A673 (cell line): ENCODE measurements at regions not wholly inside any gene's neighbourhood (a gene's known extent, or its start where the extent isn't known, plus 50 kb on each side); places are given as distances from the start of the nearest gene placed in this dataset.

ENCODE experiments used
- BruUV-seq: library from RNA; stranded (reverse); fragments of 400-500 nt; replicated peaks from 2 replicates; lab custom pipeline; 2021; lab: Mats Ljungman, UMichigan
- CTCF ChIA-PET: fragments of 300-600 bp; sonication (Branson Sonifier 250); formaldehyde crosslinking; loops from one replicate; lab custom pipeline; 2022; ENCODE audit warnings: antibody characterized with exemption; lab: Charles Lee
- POLR2A ChIA-PET: fragments of 300-600 bp; sonication (Branson Sonifier 250); formaldehyde crosslinking; loops from one replicate; lab custom pipeline; 2022; ENCODE audit warnings: antibody characterized with exemption; ENCODE audit not compliant: low non-redundant PET; lab: Charles Lee
- DNase-seq: peaks from one replicate; pipeline ENCODE4 v3.0.0-alpha.2; 2015; ENCODE audit warnings: low spot score
- H3K27ac ChIP-seq: fragments of 200-600 bp; sonication (generic); 2 replicates; pipeline ENCODE4 v1.5.1; 2016; ENCODE audit warnings: mixed run types, low read depth, mild to moderate bottlenecking, mixed read lengths, antibody characterized with exemption, low read length; ENCODE audit not compliant: poor library complexity, severe bottlenecking
- H3K27me3 ChIP-seq: fragments of 200-600 bp; sonication (generic); replicated peaks from 2 replicates; pipeline ENCODE4 v1.6.1; 2017; ENCODE audit warnings: mixed run types, low read depth, mild to moderate bottlenecking, mixed read lengths, antibody characterized with exemption, low read length; ENCODE audit not compliant: insufficient read depth, poor library complexity
- H3K36me3 ChIP-seq: fragments of 200-600 bp; sonication (generic); 2 replicates; pipeline ENCODE4 v1.6.1; 2016; ENCODE audit warnings: mixed run types, mild to moderate bottlenecking, mixed read lengths, antibody characterized with exemption, low read length; ENCODE audit not compliant: insufficient read depth, poor library complexity, severe bottlenecking
- H3K4me1 ChIP-seq: fragments of 200-600 bp; sonication (generic); 2 replicates; pipeline ENCODE4 v1.6.1; 2017; ENCODE audit warnings: mixed run types, mild to moderate bottlenecking, mixed read lengths, antibody characterized with exemption, low read length; ENCODE audit not compliant: insufficient read depth, poor library complexity, severe bottlenecking
- H3K4me3 ChIP-seq: fragments of 200-600 bp; sonication (generic); 2 replicates; pipeline ENCODE4 v1.5.1; 2016; ENCODE audit warnings: low read depth, mixed run types, mild to moderate bottlenecking, mixed read lengths, low read length; ENCODE audit not compliant: poor library complexity, severe bottlenecking
- H3K9me3 ChIP-seq: fragments of 200-600 bp; sonication (generic); 2 replicates; pipeline ENCODE4 v1.6.1; 2016; ENCODE audit warnings: mixed run types, low read depth, mild to moderate bottlenecking, mixed read lengths, antibody characterized with exemption, low read length; ENCODE audit not compliant: poor library complexity, severe bottlenecking
- EZH2 ChIP-seq: fragments of 200-600 bp; sonication (generic); IDR thresholded peaks from 2 replicates; pipeline ENCODE4 v1.6.1; 2017; ENCODE audit warnings: borderline replicate concordance, low read depth, mild to moderate bottlenecking, mixed read lengths, antibody characterized with exemption, low read length; ENCODE audit not compliant: poor library complexity, severe bottlenecking
- intact Hi-C: fragments of 100-400 bp; cut with micrococcal nuclease; formaldehyde crosslinking; loops from one replicate; pipeline ENCODE4 v1.10.0; 2022; ENCODE audit not compliant: unreplicated experiment
- TF ChIP-seq, protein P1 (sequence below): fragments of 300-800, 200-600 bp; sonication (generic); conservative IDR thresholded peaks from 2 replicates; pipeline ENCODE4 v1.5.1; 2017; ENCODE audit warnings: low read depth, mild to moderate bottlenecking, antibody characterized with exemption, low read length, moderate library complexity, mixed read lengths

DNA sequence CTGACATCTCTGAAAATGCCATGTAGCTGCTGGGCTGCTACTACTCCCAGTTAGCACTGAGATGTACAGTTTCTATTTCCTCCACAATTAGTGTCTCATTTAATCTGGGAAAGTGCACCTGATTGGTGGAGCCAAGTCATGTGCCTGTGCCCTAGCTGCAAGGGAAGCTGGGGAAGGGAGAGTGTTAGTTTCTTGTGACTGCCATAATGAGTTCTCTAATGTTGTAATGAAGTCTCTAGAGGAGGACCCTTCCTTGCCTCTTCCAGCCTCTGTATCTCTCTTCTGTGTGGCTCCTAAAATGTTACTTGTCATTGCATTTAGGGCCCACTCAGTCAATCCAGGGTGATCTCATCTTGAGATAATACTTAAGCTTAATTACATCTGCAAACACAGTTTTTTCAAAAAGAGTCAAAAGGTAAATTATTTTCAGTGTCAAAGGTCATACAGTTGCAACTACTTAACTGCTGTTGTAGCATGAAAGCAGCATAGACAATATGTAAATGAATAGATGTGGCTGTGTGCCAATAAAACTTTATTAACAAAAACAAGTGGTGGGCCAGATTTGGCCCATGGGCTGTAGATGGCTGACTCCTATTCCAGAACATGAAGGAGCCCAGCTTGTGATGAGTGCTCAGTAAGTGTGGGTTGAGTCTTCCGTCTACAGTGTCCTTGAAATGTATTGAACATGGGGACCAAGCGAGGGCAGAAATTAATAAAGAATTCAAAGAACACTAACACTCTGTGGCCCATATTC lies 137.2 kb upstream of the MAP1LC3B2 start:
- POLR2A ChIA-PET, result interaction anchor here (0.6 kb wide), 1 partner anchor 117 kb away, joined by 25 read pairs; no protein-coding TSS in a partner anchor
- H3K9me3 ChIP-seq, result no peaks in the 10 kb centered on the region
- TF ChIP-seq, protein P1, sequence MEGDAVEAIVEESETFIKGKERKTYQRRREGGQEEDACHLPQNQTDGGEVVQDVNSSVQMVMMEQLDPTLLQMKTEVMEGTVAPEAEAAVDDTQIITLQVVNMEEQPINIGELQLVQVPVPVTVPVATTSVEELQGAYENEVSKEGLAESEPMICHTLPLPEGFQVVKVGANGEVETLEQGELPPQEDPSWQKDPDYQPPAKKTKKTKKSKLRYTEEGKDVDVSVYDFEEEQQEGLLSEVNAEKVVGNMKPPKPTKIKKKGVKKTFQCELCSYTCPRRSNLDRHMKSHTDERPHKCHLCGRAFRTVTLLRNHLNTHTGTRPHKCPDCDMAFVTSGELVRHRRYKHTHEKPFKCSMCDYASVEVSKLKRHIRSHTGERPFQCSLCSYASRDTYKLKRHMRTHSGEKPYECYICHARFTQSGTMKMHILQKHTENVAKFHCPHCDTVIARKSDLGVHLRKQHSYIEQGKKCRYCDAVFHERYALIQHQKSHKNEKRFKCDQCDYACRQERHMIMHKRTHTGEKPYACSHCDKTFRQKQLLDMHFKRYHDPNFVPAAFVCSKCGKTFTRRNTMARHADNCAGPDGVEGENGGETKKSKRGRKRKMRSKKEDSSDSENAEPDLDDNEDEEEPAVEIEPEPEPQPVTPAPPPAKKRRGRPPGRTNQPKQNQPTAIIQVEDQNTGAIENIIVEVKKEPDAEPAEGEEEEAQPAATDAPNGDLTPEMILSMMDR, result no peak
- TF ChIP-seq EZH2, result no peak
- BruUV-seq, result no TSS peak
- no peaks in the 10 kb centered on the region for H3K27me3 ChIP-seq
- intact Hi-C loops, result no loop called here
- H3K36me3 ChIP-seq, result no peaks in the 10 kb centered on the region
- H3K27ac ChIP-seq, result no peak overlapping the region
- no peak for DNase-seq
- CTCF ChIA-PET, result no interaction called here
- H3K4me3 ChIP-seq, result no peak overlapping the region
- no peaks in the 10 kb centered on the region for H3K4me1 ChIP-seq

DNA sequence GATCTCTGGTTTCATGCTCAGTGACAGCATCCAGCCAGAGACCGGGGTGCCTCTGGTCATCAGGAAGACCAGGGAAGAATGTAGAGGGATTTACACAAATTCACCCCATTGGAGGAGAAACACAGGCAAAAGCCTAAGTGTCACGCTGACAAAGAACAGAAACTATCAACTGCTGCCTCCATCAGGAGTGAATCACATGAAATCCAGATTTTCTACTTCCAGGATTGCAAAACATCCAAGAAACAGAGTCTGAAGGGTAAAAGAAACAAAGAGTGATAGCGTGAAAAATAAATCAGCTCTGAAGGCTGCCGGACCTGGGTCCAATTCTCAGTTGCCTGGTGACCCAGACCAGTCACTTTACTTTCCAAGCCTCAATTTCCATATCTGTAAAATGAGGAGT lies 136.1 kb upstream of the MAP1LC3B2 start:
- no peaks in the 10 kb centered on the region for H3K36me3 ChIP-seq
- BruUV-seq, result no TSS peak
- no peaks in the 10 kb centered on the region for H3K4me1 ChIP-seq
- no peak overlapping the region for H3K27ac ChIP-seq
- ChIA-PET CTCF (no interaction called here), POLR2A (no interaction called here)
- H3K9me3 ChIP-seq, result no peaks in the 10 kb centered on the region
- TF ChIP-seq, protein P1, result no peak
- no peak for TF ChIP-seq EZH2
- DNase-seq, result no peak
- H3K27me3 ChIP-seq, result no peaks in the 10 kb centered on the region
- H3K4me3 ChIP-seq, result no peak overlapping the region
- intact Hi-C loops, result no loop called here

DNA sequence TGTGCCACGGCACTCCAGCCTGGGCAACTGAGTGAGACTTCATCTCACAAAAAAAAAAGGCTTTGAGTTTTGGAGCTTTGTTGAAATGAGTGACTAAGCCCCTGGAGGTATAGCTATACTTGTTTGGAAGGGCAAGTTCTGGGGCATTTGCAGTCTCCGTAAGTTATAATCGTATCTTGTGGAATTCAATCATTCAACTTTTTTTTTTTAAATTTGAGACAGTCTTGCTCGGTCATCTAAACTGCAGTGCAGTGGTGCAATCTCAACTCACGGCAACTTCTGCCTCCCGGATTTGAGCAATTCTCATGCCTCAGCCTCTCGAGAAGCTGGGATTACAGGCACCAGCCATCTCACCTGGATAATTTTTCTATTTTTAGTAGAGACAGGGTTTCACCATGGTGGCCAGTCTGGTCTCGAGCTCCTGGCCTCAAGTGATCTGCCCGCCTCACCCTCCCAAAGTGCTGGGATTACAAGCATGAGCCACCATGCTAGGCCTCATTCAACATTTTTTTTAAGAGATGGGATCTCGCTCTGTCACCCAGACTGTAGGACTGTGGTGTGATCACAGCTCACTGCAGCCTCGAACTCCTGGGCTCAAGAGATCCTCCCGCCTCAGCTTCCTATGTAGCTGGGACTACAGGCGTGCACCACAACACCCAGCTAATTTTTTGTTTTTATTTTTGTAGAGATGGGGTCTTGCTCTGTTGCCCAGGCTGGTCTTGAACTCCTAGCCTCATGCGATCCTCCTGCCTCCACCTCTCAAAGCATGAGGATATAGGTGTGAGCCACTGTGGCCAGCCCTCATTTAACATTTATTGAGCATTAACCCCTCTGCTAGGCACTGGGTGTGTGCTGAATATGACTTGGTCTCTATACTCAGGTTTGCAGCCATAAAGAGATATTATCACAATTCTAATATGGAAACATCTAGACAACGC lies 133.7 kb upstream of the MAP1LC3B2 start:
- intact Hi-C loops, result no loop called here
- no peak overlapping the region for H3K4me3 ChIP-seq
- H3K27me3 ChIP-seq, result no peaks in the 10 kb centered on the region
- no peaks in the 10 kb centered on the region for H3K4me1 ChIP-seq
- H3K27ac ChIP-seq, result no peak overlapping the region
- no peaks in the 10 kb centered on the region for H3K36me3 ChIP-seq
- CTCF ChIA-PET, result interaction anchor here (0.7 kb wide), 1 partner anchor 203 kb away, joined by 4 read pairs; no protein-coding TSS in a partner anchor
- DNase-seq, result no peak
- no TSS peak for BruUV-seq
- TF ChIP-seq EZH2, result no peak
- TF ChIP-seq, protein P1, result no peak
- POLR2A ChIA-PET, result no interaction called here
- no peaks in the 10 kb centered on the region for H3K9me3 ChIP-seq
